ENCODE measurements at regions not wholly inside any gene's neighbourhood (a gene's known extent, or its start where the extent isn't known, plus 50 kb on each side); places are given as distances from the start of the nearest gene placed in this dataset.

DNA sequence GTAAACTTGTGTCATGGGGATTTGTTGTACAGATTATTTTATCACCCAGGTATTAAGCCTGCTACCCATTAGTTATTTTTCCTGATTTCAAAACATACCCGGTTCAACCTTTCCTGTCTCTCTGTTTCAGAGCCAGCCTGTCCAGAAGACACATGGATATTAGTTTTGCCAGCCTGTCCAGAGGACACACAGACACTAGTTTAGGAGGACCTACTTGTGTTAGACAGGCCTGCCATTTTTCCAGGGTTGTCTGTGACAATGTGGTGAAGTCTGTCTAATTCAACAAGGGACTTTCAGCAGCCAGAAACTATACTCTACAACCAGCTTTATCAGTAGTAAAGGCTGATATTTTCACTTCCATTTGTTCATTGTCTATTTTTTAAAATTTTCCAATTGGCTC is 56.1 kb upstream of the DCC start:
- H4K20me1 ChIP-seq (ENCODE audit: insufficient read depth, low read length), result no peaks in the 10 kb centered on the region
- no peaks in the 10 kb centered on the region for H3K79me2 ChIP-seq (ENCODE audit: low read length)
- no peaks in the 10 kb centered on the region for H3K9me3 ChIP-seq (ENCODE audit: insufficient read depth, low read length)
- H3K27me3 ChIP-seq (ENCODE audit: low read depth, low read length), result no peaks in the 10 kb centered on the region
- peak overlapping the region; percentile 20; the same call in 1 of the 2 replicates for H3K27ac ChIP-seq (ENCODE audit: low read length)
- peaks cover 32% of the 10 kb centered on the region for H3K4me1 ChIP-seq (ENCODE audit: low read length)
- no peak overlapping the region; the same call in 1 of the 2 replicates for H3K9ac ChIP-seq (ENCODE audit: low read length)
- no peak overlapping the region for H3K4me3 ChIP-seq (ENCODE audit: low read length)
- no peaks in the 10 kb centered on the region for H3K36me3 ChIP-seq (replicated peaks; ENCODE audit: low read depth, low read length)
- H2AFZ ChIP-seq (ENCODE audit: low read depth, low read length), result no peak overlapping the region
- peak overlapping the region; percentile 15 for H3K4me2 ChIP-seq (ENCODE audit: low read length)
- TF ChIP-seq CTCF (IDR thresholded peaks at IDR 0.05; ENCODE audit: low read depth, low read length) (no peak), EZH2phosphoT487 (IDR thresholded peaks at IDR 0.05; ENCODE audit: low read depth) (no peak)

- no peaks in the 10 kb centered on the region for H3K79me2 ChIP-seq (ENCODE audit: low read length)
- no peak overlapping the region for H3K27ac ChIP-seq (ENCODE audit: low read length)
- H3K4me2 ChIP-seq (ENCODE audit: low read length), result no peak overlapping the region
- H3K9ac ChIP-seq (ENCODE audit: low read length), result no peak overlapping the region
- H3K4me3 ChIP-seq (ENCODE audit: low read length), result no peak overlapping the region
- TF ChIP-seq EZH2phosphoT487 (IDR thresholded peaks at IDR 0.05; ENCODE audit: low read depth) (no peak), CTCF (IDR thresholded peaks at IDR 0.05; ENCODE audit: low read depth, low read length) (no peak)
- no peaks in the 10 kb centered on the region for H4K20me1 ChIP-seq (ENCODE audit: insufficient read depth, low read length)
- no peak overlapping the region for H2AFZ ChIP-seq (ENCODE audit: low read depth, low read length)
- no peaks in the 10 kb centered on the region for H3K36me3 ChIP-seq (replicated peaks; ENCODE audit: low read depth, low read length)
- no peaks in the 10 kb centered on the region for H3K9me3 ChIP-seq (ENCODE audit: insufficient read depth, low read length)
- peaks cover 32% of the 10 kb centered on the region for H3K4me1 ChIP-seq (ENCODE audit: low read length)
- no peaks in the 10 kb centered on the region for H3K27me3 ChIP-seq (ENCODE audit: low read depth, low read length)
Measured at GRCh38 chr18:52286675-52287074, 53.3 kb upstream of the DCC start.

DNA sequence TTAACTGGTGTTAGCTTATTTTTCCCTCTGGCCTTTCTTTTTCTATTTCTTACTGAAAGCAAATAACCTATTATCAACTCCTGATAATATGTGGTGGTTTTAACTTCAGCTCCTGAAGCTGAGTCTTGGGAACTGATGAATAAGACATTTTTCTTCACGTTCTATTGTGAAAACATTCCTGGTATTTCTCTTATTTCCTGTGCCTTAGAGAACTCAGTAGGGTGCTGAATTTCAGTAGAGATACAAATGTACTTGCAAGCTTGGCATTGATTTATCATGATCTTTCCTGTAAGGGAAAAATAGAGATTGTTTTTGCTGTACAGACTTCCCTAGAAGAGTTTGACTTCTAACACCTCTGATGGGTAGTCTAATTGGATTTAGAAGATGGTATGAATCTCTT is 52.8 kb upstream of the DCC start:
- H3K36me3 ChIP-seq (replicated peaks; ENCODE audit: low read depth, low read length), result no peaks in the 10 kb centered on the region
- no peak overlapping the region for H3K4me3 ChIP-seq (ENCODE audit: low read length)
- peaks cover 32% of the 10 kb centered on the region for H3K4me1 ChIP-seq (ENCODE audit: low read length)
- no peaks in the 10 kb centered on the region for H3K9me3 ChIP-seq (ENCODE audit: insufficient read depth, low read length)
- no peak overlapping the region for H3K4me2 ChIP-seq (ENCODE audit: low read length)
- no peaks in the 10 kb centered on the region for H3K27me3 ChIP-seq (ENCODE audit: low read depth, low read length)
- TF ChIP-seq CTCF (IDR thresholded peaks at IDR 0.05; ENCODE audit: low read depth, low read length) (no peak), EZH2phosphoT487 (IDR thresholded peaks at IDR 0.05; ENCODE audit: low read depth) (no peak)
- no peak overlapping the region for H3K9ac ChIP-seq (ENCODE audit: low read length)
- peak overlapping the region; percentile 28; the same call in 1 of the 2 replicates for H2AFZ ChIP-seq (ENCODE audit: low read depth, low read length)
- no peaks in the 10 kb centered on the region for H3K79me2 ChIP-seq (ENCODE audit: low read length)
- H3K27ac ChIP-seq (ENCODE audit: low read length), result no peak overlapping the region
- no peaks in the 10 kb centered on the region for H4K20me1 ChIP-seq (ENCODE audit: insufficient read depth, low read length)

GRCh38 chr18:52288403-52289004 is 51.5 kb upstream of the DCC start:
- TF ChIP-seq CTCF (IDR thresholded peaks at IDR 0.05; ENCODE audit: low read depth, low read length) (peak; percentile 100), EZH2phosphoT487 (IDR thresholded peaks at IDR 0.05; ENCODE audit: low read depth) (no peak)
- Histone ChIP-seq H3K4me1 (ENCODE audit: low read length) (peaks cover 32% of the 10 kb centered on the region), H2AFZ (ENCODE audit: low read depth, low read length) (peak overlapping the region; percentile 67; the same call in 1 of the 2 replicates)

More at GRCh38 chr18:52288403-52289004, 51.5 kb upstream of the DCC start:
- Histone ChIP-seq H3K79me2 (ENCODE audit: low read length) (no peaks in the 10 kb centered on the region), H3K27me3 (ENCODE audit: low read depth, low read length) (no peaks in the 10 kb centered on the region), H3K36me3 (replicated peaks; ENCODE audit: low read depth, low read length) (no peaks in the 10 kb centered on the region), H3K9me3 (ENCODE audit: insufficient read depth, low read length) (no peaks in the 10 kb centered on the region), H3K4me2 (ENCODE audit: low read length) (peak overlapping the region; percentile 57), H3K9ac (ENCODE audit: low read length) (no peak overlapping the region), H3K27ac (ENCODE audit: low read length) (no peak overlapping the region), H4K20me1 (ENCODE audit: insufficient read depth, low read length) (no peaks in the 10 kb centered on the region), H3K4me3 (ENCODE audit: low read length) (no peak overlapping the region)
